ENCODE measurements at regions not wholly inside any gene's neighbourhood (a gene's known extent, or its start where the extent isn't known, plus 50 kb on each side); places are given as distances from the start of the nearest gene placed in this dataset.
A peak's percentile ranks its signal among the peaks of the same experiment; 100 is the strongest.

GRCh38 chr11:19561011-19561410 is 151.6 kb upstream of the NAV2 start:
- no peak for DNase-seq (ENCODE audit: low read depth in 2 of 3, low spot score in 2 of 3)

- DNase-seq (ENCODE audit: low read depth in 2 of 3, low spot score in 2 of 3): no peak
Measured at GRCh38 chr11:19560156-19560555, 152.5 kb upstream of the NAV2 start.

- no peak for DNase-seq (ENCODE audit: low read depth in 2 of 3, low spot score in 2 of 3)
Measured at GRCh38 chr11:19559746-19560145, 152.9 kb upstream of the NAV2 start.

GRCh38 chr11:19558189-19558986 is 154.2 kb upstream of the NAV2 start:
- no peak for DNase-seq (ENCODE audit: low read depth in 2 of 3, low spot score in 2 of 3)

- peak in 2 of 3 experiments; percentile 62 to 65 for DNase-seq (ENCODE audit: low read depth in 2 of 3, low spot score in 2 of 3)
Measured at GRCh38 chr11:19557720-19558140, 154.9 kb upstream of the NAV2 start.

GRCh38 chr11:19557185-19557584 is 155.5 kb upstream of the NAV2 start:
- no peak for DNase-seq (ENCODE audit: low read depth in 2 of 3, low spot score in 2 of 3)

- DNase-seq (ENCODE audit: low read depth in 2 of 3, low spot score in 2 of 3): no peak
Measured at GRCh38 chr11:19555266-19555665, 157.4 kb upstream of the NAV2 start.

- DNase-seq (ENCODE audit: low read depth in 2 of 3, low spot score in 2 of 3): peak; percentile 36 to 68 (median 43)
Measured at GRCh38 chr11:19553683-19554333, 158.8 kb upstream of the NAV2 start.

GRCh38 chr11:19552656-19553260 is 159.9 kb upstream of the NAV2 start:
- DNase-seq (ENCODE audit: low read depth in 2 of 3, low spot score in 2 of 3): no peak

- DNase-seq (ENCODE audit: low read depth in 2 of 3, low spot score in 2 of 3): no peak
Measured at GRCh38 chr11:19552161-19552560, 160.5 kb upstream of the NAV2 start.

- DNase-seq (ENCODE audit: low read depth in 2 of 3, low spot score in 2 of 3): no peak
Measured at GRCh38 chr11:19551457-19551856, 161.2 kb upstream of the NAV2 start.

GRCh38 chr11:19547044-19547443 is 165.6 kb upstream of the NAV2 start:
- DNase-seq (ENCODE audit: low read depth in 2 of 3, low spot score in 2 of 3): no peak

- no peak for DNase-seq (ENCODE audit: low read depth in 2 of 3, low spot score in 2 of 3)
Measured at GRCh38 chr11:19546325-19546724, 166.3 kb upstream of the NAV2 start.

- no peak for DNase-seq (ENCODE audit: low read depth in 2 of 3, low spot score in 2 of 3)
Measured at GRCh38 chr11:19541521-19542049, 171.1 kb upstream of the NAV2 start.

GRCh38 chr11:19539861-19540260 is 172.8 kb upstream of the NAV2 start:
- no peak for DNase-seq (ENCODE audit: low read depth in 2 of 3, low spot score in 2 of 3)

GRCh38 chr11:19537803-19538453 is 174.7 kb upstream of the NAV2 start:
- DNase-seq (ENCODE audit: low read depth in 2 of 3, low spot score in 2 of 3): no peak

GRCh38 chr11:19536131-19536530 is 176.5 kb upstream of the NAV2 start:
- no peak for DNase-seq (ENCODE audit: low read depth in 2 of 3, low spot score in 2 of 3)

GRCh38 chr11:19530505-19530904 is 182.1 kb upstream of the NAV2 start:
- no peak for DNase-seq (ENCODE audit: low read depth in 2 of 3, low spot score in 2 of 3)

- no peak for DNase-seq (ENCODE audit: low read depth in 2 of 3, low spot score in 2 of 3)
Measured at GRCh38 chr11:19526119-19526518, 186.5 kb upstream of the NAV2 start.

GRCh38 chr11:19525714-19526113 is 186.9 kb upstream of the NAV2 start:
- no peak for DNase-seq (ENCODE audit: low read depth in 2 of 3, low spot score in 2 of 3)

GRCh38 chr11:19525276-19525675 is 187.4 kb upstream of the NAV2 start:
- DNase-seq (ENCODE audit: low read depth in 2 of 3, low spot score in 2 of 3): no peak

All from activated CD8-positive, alpha-beta memory T cell treated with anti-CD3 and anti-CD28 coated beads for 48 hours (primary cell).